ENCODE measurements at regions not wholly inside any gene's neighbourhood (a gene's known extent, or its start where the extent isn't known, plus 50 kb on each side); places are given as distances from the start of the nearest gene placed in this dataset.

DNA sequence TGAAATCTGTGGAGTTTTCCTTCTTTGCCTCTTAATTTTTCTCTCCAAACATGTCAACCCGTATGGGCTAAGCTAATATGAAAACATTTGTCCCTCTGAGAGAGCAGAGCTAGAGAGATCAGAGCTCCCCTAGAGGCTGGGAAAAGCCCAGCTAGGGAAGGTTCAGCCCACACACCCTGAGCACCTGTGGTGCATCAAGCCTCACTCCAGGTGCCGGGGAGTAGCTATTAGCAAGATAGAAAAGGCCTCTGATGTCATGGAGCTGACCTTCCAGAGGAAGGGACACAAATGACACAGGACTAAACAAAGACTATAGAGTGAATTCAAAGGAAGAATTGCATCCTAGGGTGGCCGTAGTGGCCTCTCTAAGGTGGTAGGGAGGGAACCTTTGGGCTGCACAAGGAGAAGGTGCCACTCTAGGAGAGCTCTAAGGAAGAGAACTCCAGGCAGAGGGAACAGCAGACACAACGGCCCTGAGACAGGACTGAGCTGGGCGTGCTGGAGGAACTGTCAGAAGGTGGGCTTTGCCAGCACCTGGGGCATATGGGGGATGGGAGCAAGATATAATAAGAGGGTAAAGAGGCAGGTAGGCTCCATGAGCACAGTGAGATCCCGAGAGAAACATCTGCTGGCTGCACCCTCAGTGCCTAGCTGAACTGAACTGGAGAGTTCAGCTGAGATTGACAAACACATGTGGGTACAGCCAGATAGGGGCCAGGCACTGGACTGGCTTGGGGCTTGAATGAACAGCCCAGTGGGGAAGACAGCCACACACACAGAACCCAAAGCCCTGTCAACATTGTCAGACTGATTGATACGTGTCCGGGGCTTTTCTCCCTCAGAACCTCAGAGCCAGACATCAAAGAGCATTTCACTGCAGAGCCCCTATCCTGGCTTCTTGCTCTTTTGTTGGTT lies 65.5 kb upstream of the DRD2 start:
- TF ChIP-seq, protein P1, sequence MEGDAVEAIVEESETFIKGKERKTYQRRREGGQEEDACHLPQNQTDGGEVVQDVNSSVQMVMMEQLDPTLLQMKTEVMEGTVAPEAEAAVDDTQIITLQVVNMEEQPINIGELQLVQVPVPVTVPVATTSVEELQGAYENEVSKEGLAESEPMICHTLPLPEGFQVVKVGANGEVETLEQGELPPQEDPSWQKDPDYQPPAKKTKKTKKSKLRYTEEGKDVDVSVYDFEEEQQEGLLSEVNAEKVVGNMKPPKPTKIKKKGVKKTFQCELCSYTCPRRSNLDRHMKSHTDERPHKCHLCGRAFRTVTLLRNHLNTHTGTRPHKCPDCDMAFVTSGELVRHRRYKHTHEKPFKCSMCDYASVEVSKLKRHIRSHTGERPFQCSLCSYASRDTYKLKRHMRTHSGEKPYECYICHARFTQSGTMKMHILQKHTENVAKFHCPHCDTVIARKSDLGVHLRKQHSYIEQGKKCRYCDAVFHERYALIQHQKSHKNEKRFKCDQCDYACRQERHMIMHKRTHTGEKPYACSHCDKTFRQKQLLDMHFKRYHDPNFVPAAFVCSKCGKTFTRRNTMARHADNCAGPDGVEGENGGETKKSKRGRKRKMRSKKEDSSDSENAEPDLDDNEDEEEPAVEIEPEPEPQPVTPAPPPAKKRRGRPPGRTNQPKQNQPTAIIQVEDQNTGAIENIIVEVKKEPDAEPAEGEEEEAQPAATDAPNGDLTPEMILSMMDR (IDR thresholded peaks at IDR 0.05): no peak
- TF ChIP-seq POLR2A (IDR thresholded peaks at IDR 0.05): no peak
